Endothelial cell (in vitro differentiated cells): ENCODE measurements at regions not wholly inside any gene's neighbourhood (a gene's known extent, or its start where the extent isn't known, plus 50 kb on each side); places are given as distances from the start of the nearest gene placed in this dataset.
"Not testable (repeated sequence)": the region's sequence is repeated elsewhere in the genome, so short reads cannot be mapped to it uniquely, and the experiment has no call there.

Experiments used
- DNase-seq: peaks from one replicate; pipeline ENCODE4 v3.0.0; 2021; ENCODE audit warnings: low spot score
- H3K27ac Mint-ChIP-seq: one replicate; pipeline ENCODE4 v1.8.0; 2021; ENCODE audit warnings: mixed read lengths, inconsistent platforms; ENCODE audit not compliant: unreplicated experiment
- H3K27me3 Mint-ChIP-seq: one replicate; pipeline ENCODE4 v1.8.0; 2021; ENCODE audit warnings: mild to moderate bottlenecking, moderate library complexity, mixed read lengths, inconsistent platforms; ENCODE audit not compliant: unreplicated experiment
- H3K36me3 Mint-ChIP-seq: one replicate; pipeline ENCODE4 v1.8.0; 2021; ENCODE audit warnings: mild to moderate bottlenecking, low read depth, mixed read lengths, inconsistent platforms; ENCODE audit not compliant: unreplicated experiment
- H3K4me1 Mint-ChIP-seq: one replicate; pipeline ENCODE4 v1.8.0; 2021; ENCODE audit warnings: mild to moderate bottlenecking, mixed read lengths, inconsistent platforms; ENCODE audit not compliant: unreplicated experiment
- H3K4me3 Mint-ChIP-seq: one replicate; pipeline ENCODE4 v1.8.0; 2021; ENCODE audit warnings: mild to moderate bottlenecking, mixed read lengths, inconsistent platforms; ENCODE audit not compliant: unreplicated experiment
- H3K9me3 Mint-ChIP-seq: one replicate; pipeline ENCODE4 v1.8.0; 2021; ENCODE audit warnings: mixed read lengths, inconsistent platforms; ENCODE audit not compliant: unreplicated experiment
- CTCF ChIP-seq: fragments of 200-600 bp; sonication (generic); IDR thresholded peaks from one replicate; pipeline ENCODE4 v1.5.0; 2021; ENCODE audit warnings: antibody characterized with exemption; ENCODE audit not compliant: unreplicated experiment

GRCh38 chr4:9685692-9686091 lies 95.7 kb upstream of the DRD5 start:
- DNase-seq = no peak
- Mint-ChIP-seq H3K9me3 (no peaks in the 10 kb centered on the region), H3K27me3 (no peaks in the 10 kb centered on the region), H3K36me3 (no peaks in the 10 kb centered on the region), H3K27ac (no peak overlapping the region), H3K4me1 (peaks cover under 1% of the 10 kb centered on the region), H3K4me3 (no peak overlapping the region)
- no peak for TF ChIP-seq CTCF

GRCh38 chr4:9690636-9691237 lies 90.7 kb upstream of the DRD5 start:
- H3K27me3 Mint-ChIP-seq, DNase-seq, H3K9me3 Mint-ChIP-seq, H3K36me3 Mint-ChIP-seq, H3K4me1 Mint-ChIP-seq: not testable (repeated sequence)
- Mint-ChIP-seq H3K27ac (peak overlapping the region; percentile 11), H3K4me3 (peak overlapping the region; percentile 80)

- Mint-ChIP-seq H3K4me1 (peaks cover 10% of the 10 kb centered on the region), H3K27ac (peak overlapping the region; percentile 23), H3K36me3 (no peaks in the 10 kb centered on the region), H3K4me3 (peak overlapping the region; percentile 80), H3K27me3 (peaks cover 7% of the 10 kb centered on the region), H3K9me3 (no peaks in the 10 kb centered on the region)
- no peak for TF ChIP-seq CTCF
- peak; percentile 95 for DNase-seq
These were observed 90.0 kb upstream of the DRD5 start for GRCh38 chr4:9691238-9692065.

- H3K4me1 Mint-ChIP-seq, H3K4me3 Mint-ChIP-seq, DNase-seq, H3K27me3 Mint-ChIP-seq, H3K27ac Mint-ChIP-seq, H3K9me3 Mint-ChIP-seq, H3K36me3 Mint-ChIP-seq: not testable (repeated sequence)
These were observed 88.5 kb upstream of the DRD5 start for GRCh38 chr4:9692791-9693491.

- H3K4me1 Mint-ChIP-seq = not testable (repeated sequence)
These were observed 87.0 kb upstream of the DRD5 start for GRCh38 chr4:9694403-9694802.

GRCh38 chr4:9695994-9696393 lies 85.4 kb upstream of the DRD5 start:
- not testable (repeated sequence) for H3K4me3 Mint-ChIP-seq, H3K4me1 Mint-ChIP-seq, H3K27ac Mint-ChIP-seq, H3K9me3 Mint-ChIP-seq, H3K36me3 Mint-ChIP-seq
- peaks cover 12% of the 10 kb centered on the region for H3K27me3 Mint-ChIP-seq
- peak; percentile 44 for DNase-seq

More at GRCh38 chr4:9694403-9694802, 87.0 kb upstream of the DRD5 start:
- not testable (repeated sequence) for H3K9me3 Mint-ChIP-seq, DNase-seq, H3K27me3 Mint-ChIP-seq, H3K36me3 Mint-ChIP-seq, H3K27ac Mint-ChIP-seq, H3K4me3 Mint-ChIP-seq

- H3K27ac Mint-ChIP-seq, H3K4me1 Mint-ChIP-seq, DNase-seq, H3K9me3 Mint-ChIP-seq, H3K36me3 Mint-ChIP-seq, H3K4me3 Mint-ChIP-seq: not testable (repeated sequence)
- peaks cover 12% of the 10 kb centered on the region for H3K27me3 Mint-ChIP-seq
These were observed 84.9 kb upstream of the DRD5 start for GRCh38 chr4:9696561-9696960.

GRCh38 chr4:9702019-9702418 lies 79.4 kb upstream of the DRD5 start:
- not testable (repeated sequence) for H3K4me3 Mint-ChIP-seq, DNase-seq

GRCh38 chr4:9702696-9703095 lies 78.7 kb upstream of the DRD5 start:
- not testable (repeated sequence) for H3K27me3 Mint-ChIP-seq, DNase-seq, H3K4me3 Mint-ChIP-seq, H3K36me3 Mint-ChIP-seq, H3K9me3 Mint-ChIP-seq, H3K4me1 Mint-ChIP-seq, H3K27ac Mint-ChIP-seq

More at GRCh38 chr4:9702019-9702418, 79.4 kb upstream of the DRD5 start:
- not testable (repeated sequence) for H3K27ac Mint-ChIP-seq, H3K27me3 Mint-ChIP-seq, H3K9me3 Mint-ChIP-seq, H3K36me3 Mint-ChIP-seq, H3K4me1 Mint-ChIP-seq
